GM10248 (cell line): ENCODE measurements at regions not wholly inside any gene's neighbourhood (a gene's known extent, or its start where the extent isn't known, plus 50 kb on each side); places are given as distances from the start of the nearest gene placed in this dataset.

Source experiments
- CTCF ChIA-PET: fragments of 300-600 bp; sonication (Branson Sonifier 250); formaldehyde crosslinking; extraction: SDS; loops from one replicate; lab custom pipeline; 2021; ENCODE audit warnings: antibody characterized with exemption; lab: Yijun Ruan, JAX
- POLR2A ChIA-PET: fragments of 350-650 bp; sonication (Branson Sonifier 250); formaldehyde crosslinking; extraction: SDS; loops from one replicate; lab custom pipeline; 2020; ENCODE audit warnings: antibody characterized with exemption; lab: Yijun Ruan, JAX
- DNase-seq: peaks from one replicate; pipeline ENCODE4 v3.0.0; 2012; ENCODE audit errors: extremely low spot score
- CTCF ChIP-seq: IDR thresholded peaks from 2 replicates; pipeline ENCODE4 v1.5.1; 2012; ENCODE audit warnings: mild to moderate bottlenecking, low read depth; ENCODE audit errors: extremely low read depth, missing control alignments, control extremely low read depth

DNA sequence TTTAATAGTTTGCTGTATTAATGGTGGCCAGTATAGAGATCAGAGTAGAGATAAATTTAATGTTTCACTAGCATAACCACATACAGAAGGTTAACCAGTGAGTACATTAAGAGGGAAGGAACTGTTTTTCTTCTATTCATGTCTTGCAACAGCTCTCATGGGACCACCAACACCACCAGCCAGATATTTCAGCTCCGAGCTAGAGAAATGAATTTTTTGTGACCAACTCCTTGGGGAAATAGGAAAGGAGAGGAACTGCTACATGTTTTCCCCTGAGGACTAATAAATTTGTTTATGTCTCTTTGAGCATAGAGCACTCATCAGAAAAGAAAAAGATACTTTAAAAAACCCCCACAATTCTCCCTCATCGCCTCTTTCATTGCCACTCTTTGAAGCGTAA, 247.5 kb downstream of the MBNL1 start:
- CTCF ChIA-PET = interaction anchor here (5.9 to 22.9 kb wide), 4 partner anchors 1 to 44 kb away, joined by 25 to 324 read pairs (median 180); no protein-coding TSS in a partner anchor
- POLR2A ChIA-PET = no interaction called here
- no peak for TF ChIP-seq CTCF
- no peak for DNase-seq

- TF ChIP-seq CTCF = no peak
- no peak for DNase-seq
- POLR2A ChIA-PET = no interaction called here
- CTCF ChIA-PET = interaction anchor here (1.3 to 22.9 kb wide), 6 partner anchors 2 to 50 kb away, joined by 4 to 324 read pairs (median 30); no protein-coding TSS in a partner anchor
Observed at GRCh38 chr3:152517502-152517901, 248.8 kb downstream of the MBNL1 start.

DNA sequence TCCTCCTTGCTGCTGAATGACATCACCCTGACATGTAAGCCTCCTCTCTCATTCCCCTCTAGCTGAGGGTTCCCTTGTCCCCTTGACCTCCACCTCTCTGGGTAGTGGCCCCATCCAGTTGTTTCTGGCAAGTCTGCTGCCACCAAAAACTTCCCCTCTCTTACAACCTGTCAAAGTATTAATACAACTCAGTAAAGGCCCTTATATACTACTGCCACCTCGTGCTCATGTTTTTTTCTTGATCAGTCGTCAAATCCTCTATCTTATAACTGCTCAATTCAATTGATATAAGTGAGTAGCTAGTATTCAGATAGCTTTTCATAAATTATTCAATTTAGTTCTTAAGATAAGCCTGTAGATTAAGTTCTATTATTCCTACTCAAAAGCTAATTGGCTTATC, 249.6 kb downstream of the MBNL1 start:
- CTCF ChIA-PET = interaction anchor here (1.2 to 21.5 kb wide), 7 partner anchors 11 to 51 kb away, joined by 3 to 324 read pairs (median 8); no protein-coding TSS in a partner anchor
- no peak for DNase-seq
- TF ChIP-seq CTCF = no peak
- POLR2A ChIA-PET = no interaction called here

- ChIA-PET CTCF (interaction anchor here (1.2 to 21.5 kb wide), 5 partner anchors 10 to 47 kb away, joined by 3 to 324 read pairs (median 25); no protein-coding TSS in a partner anchor), POLR2A (no interaction called here)
- no peak for DNase-seq
- no peak for TF ChIP-seq CTCF
Observed at GRCh38 chr3:152519376-152519775, 250.6 kb downstream of the MBNL1 start.

- ChIA-PET CTCF (interaction anchor here (1.4 to 21.5 kb wide), 6 partner anchors 11 to 57 kb away, joined by 4 to 324 read pairs (median 15); no protein-coding TSS in a partner anchor), POLR2A (no interaction called here)
- DNase-seq = no peak
- TF ChIP-seq CTCF = no peak
Observed at GRCh38 chr3:152522036-152522435, 253.3 kb downstream of the MBNL1 start.

GRCh38 chr3:152524198-152525140, 255.7 kb downstream of the MBNL1 start:
- POLR2A ChIA-PET = no interaction called here
- CTCF ChIA-PET = interaction anchor here (0.6 to 21.5 kb wide), 15 partner anchors 9 to 1083 kb away, joined by 3 to 324 read pairs (median 4); no protein-coding TSS in a partner anchor
- TF ChIP-seq CTCF = peak; percentile 80
- no peak for DNase-seq
